Retina (tissue), 1 donor: ENCODE measurements at regions not wholly inside any gene's neighbourhood (a gene's known extent, or its start where the extent isn't known, plus 50 kb on each side); places are given as distances from the start of the nearest gene placed in this dataset.
"Not testable (repeated sequence)": the region's sequence is repeated elsewhere in the genome, so short reads cannot be mapped to it uniquely, and the experiment has no call there.

Experiments used
- DNase-seq: peaks from one replicate; pipeline ENCODE4 v3.0.0-alpha.2; 2016

- no peak for DNase-seq
Measured at GRCh38 chr3:187533797-187534196, 136.4 kb downstream of the SST start.

DNA sequence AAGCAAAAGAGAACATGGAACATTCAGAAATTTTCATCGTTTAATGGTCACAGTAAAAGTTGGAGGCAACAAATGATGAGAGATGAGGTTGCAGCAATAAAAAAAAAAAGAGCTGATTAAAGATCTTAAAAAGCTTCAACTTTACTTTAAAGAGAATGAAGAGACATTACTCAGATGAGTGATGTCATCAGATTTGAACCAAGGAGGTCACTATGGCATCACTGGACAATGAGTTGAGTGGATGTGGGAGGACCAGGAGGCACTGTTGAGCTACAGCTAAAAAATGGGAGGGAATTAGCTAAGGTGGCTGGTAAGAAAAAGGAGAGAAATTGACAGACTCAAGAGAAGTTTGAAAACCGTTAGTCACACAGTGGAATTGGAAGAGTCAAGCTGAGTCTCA lies 138.4 kb downstream of the SST start:
- DNase-seq: no peak

DNA sequence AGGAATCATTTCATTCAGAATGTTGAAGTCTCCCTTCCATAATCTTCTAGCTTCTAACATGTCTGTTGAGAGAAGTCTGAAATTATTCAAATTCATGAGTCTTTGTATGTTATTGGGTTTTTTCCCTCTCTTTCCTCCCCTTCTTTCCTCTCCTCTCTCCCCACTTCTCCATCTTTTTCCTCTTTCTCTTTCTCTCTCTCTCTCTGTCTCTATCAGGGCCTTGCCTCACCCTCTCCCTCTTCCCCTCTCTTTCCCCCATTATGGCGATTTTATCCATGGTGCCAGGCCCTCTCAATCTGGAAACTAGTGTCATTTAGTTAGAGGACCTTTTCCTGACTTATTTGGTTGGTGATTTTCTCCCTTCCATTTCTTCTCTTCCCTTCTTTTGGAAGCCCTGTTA lies 147.3 kb downstream of the SST start:
- DNase-seq: no peak

GRCh38 chr3:187522293-187522692 lies 147.9 kb downstream of the SST start:
- no peak for DNase-seq

DNA sequence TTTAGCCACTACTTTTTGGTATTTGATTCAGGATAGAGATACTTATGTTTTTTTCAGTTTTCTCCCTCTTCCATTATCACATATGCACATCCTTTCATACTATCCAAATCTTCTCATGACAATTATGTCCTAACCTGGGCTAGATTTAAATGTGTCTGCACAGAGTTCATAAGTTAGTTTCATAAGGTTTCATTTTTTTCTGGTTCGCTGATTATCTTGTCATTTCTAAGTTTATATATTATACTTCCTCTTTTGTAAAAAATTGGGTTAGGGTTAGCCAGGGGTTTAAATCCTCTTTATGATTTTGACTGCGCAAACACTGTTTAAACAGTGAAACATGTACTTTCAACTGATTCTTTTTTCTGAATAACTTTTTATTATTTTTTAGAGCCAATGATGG lies 148.6 kb downstream of the SST start:
- no peak for DNase-seq

DNA sequence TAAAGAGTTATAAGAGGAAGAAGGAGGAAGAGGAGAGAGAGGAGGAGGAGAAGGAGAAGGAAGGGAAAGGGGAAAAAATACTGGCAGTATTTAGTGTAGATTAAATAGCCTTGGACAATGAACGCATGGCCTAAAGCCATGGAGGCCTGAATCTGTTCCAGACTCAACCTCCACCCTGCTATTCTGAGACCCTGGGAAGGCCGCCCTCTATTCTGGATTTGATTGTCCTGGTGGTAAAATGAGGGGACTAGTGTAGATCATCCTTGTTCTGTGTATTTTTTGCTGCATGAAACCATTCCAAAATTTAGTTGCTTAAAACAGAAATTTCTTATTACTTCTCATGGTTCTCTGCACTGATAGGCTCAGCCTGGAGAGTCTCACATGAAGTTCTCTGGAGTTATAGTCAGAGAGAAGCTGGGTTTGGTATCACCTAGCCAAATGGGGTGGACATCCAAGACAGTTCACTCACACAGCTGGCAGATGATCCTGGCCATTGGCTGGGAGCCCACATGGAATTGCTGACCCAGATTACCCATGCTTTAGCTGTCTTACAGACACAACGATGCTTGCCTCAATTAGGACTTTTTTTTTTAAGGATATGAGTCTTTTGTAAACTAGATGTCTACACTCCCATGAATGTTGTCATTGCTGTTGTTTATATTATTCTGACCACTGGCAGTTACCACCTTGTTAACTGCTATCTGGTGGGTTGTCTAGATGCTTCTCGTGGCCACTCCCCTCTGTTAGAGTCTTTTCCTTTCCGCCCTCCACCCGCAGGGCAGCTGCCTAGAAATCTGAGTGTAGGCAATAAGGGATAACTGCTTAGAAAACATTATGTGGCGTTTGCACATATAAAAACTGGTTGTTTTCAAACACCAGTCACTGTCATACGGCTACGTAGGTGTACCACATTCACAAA lies 149.9 kb downstream of the SST start:
- no peak for DNase-seq

- no peak for DNase-seq
Measured at GRCh38 chr3:187519428-187519890, 150.7 kb downstream of the SST start.

- no peak for DNase-seq
Measured at GRCh38 chr3:187518616-187519015, 150.4 kb downstream of the RTP4 start.

DNA sequence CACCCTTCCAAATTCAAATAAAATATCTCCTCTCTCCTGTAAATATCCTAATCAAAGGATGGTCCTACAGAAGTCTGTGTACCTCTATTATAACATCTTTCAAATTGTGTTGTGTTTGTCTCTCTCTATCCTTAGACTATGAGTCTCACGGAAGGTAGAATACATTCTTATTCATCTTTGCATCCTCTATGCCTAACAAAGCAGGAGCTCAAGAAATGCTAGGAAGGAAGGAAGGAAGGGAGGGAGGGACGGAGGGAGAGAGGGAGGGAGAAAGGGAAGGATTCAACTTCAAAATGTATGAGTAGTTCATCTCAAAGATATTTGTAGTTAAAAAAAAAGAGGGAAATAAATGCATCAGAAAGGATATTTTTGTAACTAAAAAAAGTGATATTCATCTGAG lies 150.0 kb downstream of the RTP4 start:
- DNase-seq: no peak

DNA sequence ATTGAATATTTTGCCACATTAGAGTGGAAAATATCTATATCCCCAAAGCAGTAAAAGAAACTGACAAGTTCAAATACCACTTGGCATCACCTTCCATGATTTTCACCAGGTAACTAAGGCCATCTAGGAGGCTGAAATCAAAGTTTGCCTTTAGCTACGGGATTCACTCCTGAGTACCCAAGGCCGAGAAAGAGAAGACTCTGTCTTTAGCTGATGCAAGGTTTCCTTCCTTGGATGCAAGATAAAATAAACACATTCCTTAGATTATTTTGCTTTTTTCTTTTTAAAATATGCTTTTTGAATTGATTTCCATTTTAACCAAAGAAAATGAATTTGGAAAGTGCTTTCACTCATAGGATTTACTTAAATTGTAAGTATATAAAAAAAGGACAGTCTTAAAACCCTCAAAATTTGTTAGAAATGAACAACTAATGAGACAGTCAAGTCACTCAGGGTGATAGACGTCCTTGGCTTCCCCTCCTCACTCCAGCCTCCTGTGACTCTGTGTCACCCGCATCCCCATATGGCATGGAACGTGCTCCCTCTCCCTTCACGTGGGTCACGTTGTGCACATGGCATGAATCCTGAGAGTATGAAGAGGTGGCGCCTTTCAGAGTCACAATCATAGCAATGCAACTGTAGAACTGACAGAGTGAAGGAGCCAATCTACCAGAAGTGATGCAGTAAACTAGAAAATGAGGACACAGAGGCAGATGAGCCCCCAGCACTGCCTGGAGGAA lies 148.4 kb downstream of the RTP4 start:
- DNase-seq: no peak

GRCh38 chr3:187507905-187508304 lies 139.7 kb downstream of the RTP4 start:
- DNase-seq: no peak

GRCh38 chr3:187507266-187507665 lies 139.1 kb downstream of the RTP4 start:
- DNase-seq: no peak

DNA sequence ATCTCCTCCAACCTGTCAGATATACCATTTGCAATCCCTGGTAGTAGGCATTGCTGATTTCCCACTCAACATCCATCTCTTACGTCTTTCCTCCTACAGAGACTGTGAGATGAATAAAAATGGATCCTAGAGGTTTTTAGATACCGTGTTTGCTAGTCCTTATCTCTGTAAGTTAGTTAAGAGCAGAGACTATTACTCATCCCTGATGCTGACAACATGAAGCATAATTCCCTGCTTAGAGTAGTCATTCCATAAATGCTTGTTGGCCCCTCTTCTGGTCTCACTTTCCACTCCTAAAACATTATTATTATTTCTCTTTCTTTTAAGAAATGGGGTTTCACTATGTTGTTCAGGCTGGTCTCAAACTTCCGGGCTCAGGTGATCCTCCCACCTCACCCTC lies 136.2 kb downstream of the RTP4 start:
- no peak for DNase-seq

DNA sequence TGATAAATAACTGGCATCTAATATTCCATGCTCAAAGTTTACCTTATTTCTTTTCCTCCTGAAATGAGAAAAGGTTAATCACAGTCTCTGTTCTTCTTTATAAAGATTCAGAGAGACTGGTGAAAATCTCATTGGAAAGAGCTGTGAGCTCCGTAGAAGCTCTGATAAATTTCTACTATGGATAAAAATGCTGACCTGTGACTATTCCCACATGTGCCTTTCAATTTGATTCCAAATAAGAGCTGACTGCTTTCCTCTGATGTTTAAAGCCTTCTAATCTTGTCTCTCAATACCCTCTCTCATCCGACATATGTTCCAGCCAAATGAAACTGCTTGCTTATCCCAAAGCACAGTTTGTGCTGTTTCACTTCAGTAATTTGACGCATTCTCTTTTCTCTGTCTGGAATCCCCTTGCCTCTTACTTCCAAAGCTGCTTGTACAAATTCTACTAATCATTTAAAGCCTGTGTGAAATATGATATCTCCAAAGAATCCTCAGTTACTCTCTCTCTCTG lies 130.1 kb downstream of the RTP4 start:
- DNase-seq: no peak

GRCh38 chr3:187497052-187497451 lies 128.9 kb downstream of the RTP4 start:
- DNase-seq: no peak

DNA sequence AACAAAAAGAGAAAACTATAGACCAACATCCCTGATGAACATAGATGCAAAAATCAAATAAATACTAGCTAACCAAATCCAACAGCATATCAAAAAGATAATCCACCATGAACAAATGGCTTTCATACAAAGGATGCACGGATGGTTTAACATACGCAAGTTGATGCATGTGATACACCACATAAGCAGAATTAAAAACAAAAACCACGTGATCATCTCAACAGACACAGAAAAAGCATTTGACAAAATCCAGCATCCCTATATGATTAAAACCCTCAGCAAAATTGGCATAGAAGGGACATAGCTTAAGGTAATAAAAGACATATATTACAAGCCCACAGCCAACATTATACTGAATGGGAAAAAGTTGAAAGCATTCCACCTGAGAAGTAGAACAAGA lies 125.9 kb downstream of the RTP4 start:
- DNase-seq: not testable (repeated sequence)

- DNase-seq: no peak
Measured at GRCh38 chr3:187491371-187491770, 123.2 kb downstream of the RTP4 start.

DNA sequence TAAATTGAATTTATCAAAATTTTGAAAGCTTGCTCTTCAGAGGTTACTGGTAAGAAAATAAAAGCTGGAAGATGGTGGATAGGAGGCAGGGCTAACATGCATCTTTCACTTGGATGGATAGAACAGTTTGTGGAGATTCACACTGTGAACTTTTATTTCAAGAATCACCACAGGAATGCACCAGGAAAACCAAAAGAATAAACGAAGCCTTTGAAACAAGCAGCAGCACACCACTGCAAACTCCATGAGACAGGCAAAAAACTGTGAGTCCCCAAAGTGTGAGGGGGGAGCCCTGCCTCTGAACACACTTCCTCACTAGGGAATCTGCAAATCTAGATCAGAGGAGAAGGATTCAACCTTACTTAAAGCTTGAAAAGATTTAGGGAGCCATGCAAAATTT lies 122.2 kb downstream of the RTP4 start:
- no peak for DNase-seq

DNA sequence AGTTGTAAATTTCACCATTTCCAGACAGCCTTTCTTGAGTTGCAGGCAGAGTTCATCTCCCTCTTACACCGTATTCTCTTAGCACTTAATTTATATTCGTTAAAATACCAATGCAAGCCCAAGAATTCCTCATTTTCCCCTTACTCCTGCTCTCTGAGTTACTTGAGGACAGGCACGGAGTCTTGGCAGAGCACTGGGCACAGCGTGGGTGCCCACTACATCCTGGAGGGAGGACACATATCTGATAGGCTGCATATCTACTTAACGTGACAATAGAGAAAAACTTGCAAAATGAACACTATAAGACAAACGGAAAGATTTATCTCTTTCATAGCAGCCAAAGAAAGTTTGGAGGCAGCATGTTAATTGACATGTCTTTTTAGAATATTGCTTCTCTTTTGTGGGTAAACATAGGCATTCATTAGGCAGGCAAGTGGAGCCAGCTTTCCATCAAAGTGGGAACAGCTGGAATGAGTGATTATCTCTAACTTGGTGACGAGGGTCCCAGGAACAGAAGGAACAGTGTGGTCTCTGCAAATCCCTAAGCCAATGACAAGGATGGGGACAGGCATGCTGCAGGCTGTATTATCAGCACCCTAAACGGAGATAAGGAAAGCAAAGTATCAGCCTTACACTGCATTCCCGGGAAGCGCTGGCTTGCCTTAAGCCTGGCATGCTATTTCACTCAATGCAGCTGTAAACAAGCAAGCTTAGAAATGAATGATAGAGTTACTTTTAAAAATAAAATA lies 116.5 kb downstream of the RTP4 start:
- DNase-seq: no peak

GRCh38 chr3:187481426-187481825 lies 113.2 kb downstream of the RTP4 start:
- no peak for DNase-seq

DNA sequence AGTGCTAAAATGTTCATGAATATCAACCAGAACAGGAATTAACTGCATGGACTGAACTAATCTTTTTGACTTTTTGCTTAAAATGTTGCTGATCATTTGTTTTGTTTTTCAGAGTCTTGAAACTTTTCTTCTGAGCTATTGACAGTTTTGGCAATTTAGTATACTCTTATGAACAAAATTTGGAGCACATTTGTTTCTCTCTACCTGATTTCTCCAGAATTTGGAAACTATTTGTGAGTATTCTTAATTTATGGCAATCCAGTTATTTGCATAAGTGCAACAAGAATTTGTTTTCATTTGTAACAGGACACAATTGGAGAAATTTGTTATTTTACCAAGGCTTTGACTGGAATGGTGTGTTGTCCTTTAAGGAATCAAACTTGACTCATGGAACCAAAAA lies 107.4 kb downstream of the RTP4 start:
- DNase-seq: not testable (repeated sequence)

DNA sequence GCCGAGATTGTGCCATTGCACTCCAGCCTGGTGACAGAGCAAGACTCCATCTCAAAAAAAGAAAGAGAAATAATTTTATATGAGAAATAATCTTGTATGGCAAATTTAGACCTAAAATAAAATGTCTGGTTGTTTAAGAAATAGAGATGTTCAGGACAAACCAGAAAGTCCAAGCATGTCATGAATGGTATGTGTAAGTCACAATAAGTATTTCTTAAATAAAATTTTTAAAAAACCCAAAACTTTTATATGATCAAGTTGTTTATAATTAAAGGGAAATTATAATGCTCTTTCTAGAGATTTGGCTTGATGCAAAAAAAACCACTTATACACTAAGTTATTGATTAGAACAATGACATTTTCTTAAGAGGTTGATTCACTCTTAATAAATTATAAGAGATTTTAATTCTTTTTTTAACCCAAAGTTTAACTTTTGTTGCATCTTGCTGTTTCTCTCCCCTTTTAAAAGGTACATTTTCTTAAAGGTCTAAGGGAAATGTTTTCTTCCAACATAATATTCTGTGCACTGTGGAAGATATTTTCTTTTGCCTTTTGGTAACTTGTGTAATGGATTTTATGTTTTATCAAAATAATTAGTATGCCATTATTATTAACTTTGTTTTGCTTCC lies 105.7 kb downstream of the RTP4 start:
- no peak for DNase-seq

- not testable (repeated sequence) for DNase-seq
Measured at GRCh38 chr3:187466306-187466705, 98.1 kb downstream of the RTP4 start.
